ENCODE measurements at regions not wholly inside any gene's neighbourhood (a gene's known extent, or its start where the extent isn't known, plus 50 kb on each side); places are given as distances from the start of the nearest gene placed in this dataset.

DNA sequence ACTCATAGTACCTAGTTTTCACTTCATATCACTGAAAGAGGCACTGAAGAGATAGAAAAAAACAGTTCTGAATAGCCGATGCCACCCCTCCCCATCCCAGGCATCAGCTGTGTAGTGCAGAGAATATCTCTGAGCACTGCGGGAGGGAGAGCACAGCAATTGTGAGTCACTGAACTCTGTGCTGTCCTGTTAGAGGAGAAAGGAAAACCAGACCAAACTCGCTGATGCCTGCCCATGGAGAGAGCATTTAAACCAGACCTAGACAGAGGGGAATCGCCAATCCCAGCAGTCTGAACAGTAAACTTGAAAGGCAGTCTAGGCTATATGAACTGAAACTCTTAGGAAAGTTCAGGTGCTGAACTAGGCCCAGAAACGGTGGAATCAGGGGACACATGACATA is 120.1 kb upstream of the SLC30A5 start:
- Histone ChIP-seq H3K27ac (no peak overlapping the region), H3K9ac (ENCODE audit: insufficient read length) (no peak overlapping the region), H3K9me3 (ENCODE audit: low read depth, low read length) (no peaks in the 10 kb centered on the region), H3K4me3 (no peak overlapping the region), H3K36me3 (ENCODE audit: insufficient read depth, low read length) (no peaks in the 10 kb centered on the region)
- DNase-seq (ENCODE audit: low read depth, low spot score), result no peak
- no peak for TF ChIP-seq POLR2AphosphoS5 (IDR thresholded peaks at IDR 0.05; ENCODE audit: borderline replicate concordance, low read depth, low read length)
- no peak for TF ChIP-seq EZH2 (IDR thresholded peaks at IDR 0.05)
- TF ChIP-seq FOXP2 (optimal IDR thresholded peaks at IDR 0.05; ENCODE audit: control extremely low read depth, extremely low read length, insufficient read depth), result no peak

DNA sequence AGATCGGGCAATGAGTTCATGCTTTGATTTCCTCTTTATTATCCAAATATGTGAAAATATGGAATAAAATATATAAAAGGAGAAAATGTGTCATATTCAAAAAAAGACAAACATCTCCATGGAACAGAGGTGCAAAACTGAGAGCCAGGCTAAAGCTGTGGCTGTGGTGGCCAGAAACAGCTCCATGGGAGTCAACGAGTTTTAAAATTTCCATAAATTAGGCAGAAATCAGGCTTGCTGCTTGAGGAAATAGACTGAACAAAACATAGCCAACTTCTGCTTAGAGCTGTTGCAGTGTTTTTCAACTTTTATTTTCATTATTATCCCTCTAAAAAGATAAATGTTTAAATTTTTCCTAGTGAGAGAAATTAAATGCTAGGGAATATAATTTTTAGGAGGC is 110.8 kb upstream of the SLC30A5 start:
- H3K27ac ChIP-seq, result no peak overlapping the region
- H3K36me3 ChIP-seq (ENCODE audit: insufficient read depth, low read length), result no peaks in the 10 kb centered on the region
- H3K9ac ChIP-seq (ENCODE audit: insufficient read length), result no peak overlapping the region
- TF ChIP-seq EZH2 (IDR thresholded peaks at IDR 0.05) (no peak), POLR2AphosphoS5 (IDR thresholded peaks at IDR 0.05; ENCODE audit: borderline replicate concordance, low read depth, low read length) (no peak), FOXP2 (optimal IDR thresholded peaks at IDR 0.05; ENCODE audit: control extremely low read depth, extremely low read length, insufficient read depth) (no peak)
- H3K9me3 ChIP-seq (ENCODE audit: low read depth, low read length), result no peaks in the 10 kb centered on the region
- no peak overlapping the region for H3K4me3 ChIP-seq
- no peak for DNase-seq (ENCODE audit: low read depth, low spot score)

- DNase-seq (ENCODE audit: low read depth, low spot score), result no peak
- Histone ChIP-seq H3K9ac (ENCODE audit: insufficient read length) (no peak overlapping the region), H3K27ac (no peak overlapping the region), H3K9me3 (ENCODE audit: low read depth, low read length) (no peaks in the 10 kb centered on the region), H3K4me3 (no peak overlapping the region), H3K36me3 (ENCODE audit: insufficient read depth, low read length) (no peaks in the 10 kb centered on the region)
- TF ChIP-seq POLR2AphosphoS5 (IDR thresholded peaks at IDR 0.05; ENCODE audit: borderline replicate concordance, low read depth, low read length) (no peak), EZH2 (IDR thresholded peaks at IDR 0.05) (no peak), FOXP2 (optimal IDR thresholded peaks at IDR 0.05; ENCODE audit: control extremely low read depth, extremely low read length, insufficient read depth) (no peak)
These were observed 109.9 kb upstream of the SLC30A5 start for GRCh38 chr5:68983959-68984358.

- TF ChIP-seq EZH2 (IDR thresholded peaks at IDR 0.05) (no peak), POLR2AphosphoS5 (IDR thresholded peaks at IDR 0.05; ENCODE audit: borderline replicate concordance, low read depth, low read length) (no peak), FOXP2 (optimal IDR thresholded peaks at IDR 0.05; ENCODE audit: control extremely low read depth, extremely low read length, insufficient read depth) (no peak)
These were observed 102.3 kb upstream of the SLC30A5 start for GRCh38 chr5:68991279-68992084.

DNA sequence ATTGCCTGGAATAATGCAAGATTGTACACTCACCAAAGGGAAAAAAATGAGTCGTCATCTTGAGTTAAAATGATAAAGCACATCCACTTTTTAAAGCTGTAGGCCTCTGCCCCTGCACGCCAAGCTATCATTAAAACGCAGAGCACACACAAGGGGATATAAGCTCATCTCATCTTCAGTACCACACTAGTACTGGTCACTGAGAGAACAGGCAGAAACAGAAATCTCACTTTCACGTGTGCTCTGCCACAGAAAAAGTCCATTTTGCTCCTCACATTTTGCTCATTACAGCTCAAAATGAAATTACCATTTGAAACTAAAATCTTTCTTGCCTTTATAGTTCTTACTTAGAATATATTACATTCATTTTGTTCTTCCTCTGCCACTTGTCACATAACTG is 99.2 kb upstream of the SLC30A5 start:
- H3K36me3 ChIP-seq (ENCODE audit: insufficient read depth, low read length), result no peaks in the 10 kb centered on the region
- no peak overlapping the region for H3K4me3 ChIP-seq
- no peaks in the 10 kb centered on the region for H3K9me3 ChIP-seq (ENCODE audit: low read depth, low read length)
- no peak overlapping the region for H3K9ac ChIP-seq (ENCODE audit: insufficient read length)
- no peak overlapping the region for H3K27ac ChIP-seq
- DNase-seq (ENCODE audit: low read depth, low spot score), result no peak
- TF ChIP-seq FOXP2 (optimal IDR thresholded peaks at IDR 0.05; ENCODE audit: control extremely low read depth, extremely low read length, insufficient read depth) (no peak), EZH2 (IDR thresholded peaks at IDR 0.05) (no peak), POLR2AphosphoS5 (IDR thresholded peaks at IDR 0.05; ENCODE audit: borderline replicate concordance, low read depth, low read length) (no peak)

More at GRCh38 chr5:68991279-68992084, 102.3 kb upstream of the SLC30A5 start:
- Histone ChIP-seq H3K9me3 (ENCODE audit: low read depth, low read length) (no peaks in the 10 kb centered on the region), H3K27ac (no peak overlapping the region), H3K4me3 (no peak overlapping the region), H3K9ac (ENCODE audit: insufficient read length) (no peak overlapping the region), H3K36me3 (ENCODE audit: insufficient read depth, low read length) (no peaks in the 10 kb centered on the region)
- DNase-seq (ENCODE audit: low read depth, low spot score), result no peak

DNA sequence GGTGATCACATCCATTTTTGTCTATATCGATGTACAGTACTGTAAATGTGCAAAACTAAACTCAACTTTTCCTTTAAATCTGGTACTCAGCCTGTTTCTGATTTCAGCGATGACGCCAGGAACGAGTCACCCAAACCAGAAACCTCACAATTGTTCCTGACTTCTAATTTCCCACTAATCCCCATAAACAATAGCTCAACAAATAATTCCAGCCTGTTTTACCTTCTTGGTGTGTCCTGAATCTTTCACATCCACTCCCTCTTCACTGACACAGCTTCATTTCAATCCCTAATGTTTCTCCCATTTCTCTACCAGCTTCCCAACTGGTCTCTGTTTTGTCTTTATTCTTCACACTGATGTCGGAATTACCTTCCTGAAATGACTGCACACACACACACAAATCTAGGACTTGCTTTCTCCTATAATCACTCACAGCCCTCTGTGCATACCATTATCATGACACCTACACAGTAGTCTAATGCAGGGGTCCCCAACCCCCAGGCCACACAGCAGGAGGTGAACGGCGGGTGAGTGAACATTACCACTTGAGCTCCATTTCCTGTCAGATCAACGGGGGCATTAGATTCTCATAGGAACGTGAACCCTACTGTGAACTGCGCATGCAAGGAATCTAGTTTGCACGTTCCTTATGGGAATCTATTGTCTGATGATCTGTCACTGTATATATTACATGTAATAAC is 97.8 kb upstream of the SLC30A5 start:
- Histone ChIP-seq H3K9ac (ENCODE audit: insufficient read length) (no peak overlapping the region), H3K9me3 (ENCODE audit: low read depth, low read length) (no peaks in the 10 kb centered on the region), H3K4me3 (no peak overlapping the region), H3K36me3 (ENCODE audit: insufficient read depth, low read length) (no peaks in the 10 kb centered on the region), H3K27ac (no peak overlapping the region)
- no peak for DNase-seq (ENCODE audit: low read depth, low spot score)
- no peak for TF ChIP-seq POLR2AphosphoS5 (IDR thresholded peaks at IDR 0.05; ENCODE audit: borderline replicate concordance, low read depth, low read length)
- no peak for TF ChIP-seq FOXP2 (optimal IDR thresholded peaks at IDR 0.05; ENCODE audit: control extremely low read depth, extremely low read length, insufficient read depth)
- no peak for TF ChIP-seq EZH2 (IDR thresholded peaks at IDR 0.05)

DNA sequence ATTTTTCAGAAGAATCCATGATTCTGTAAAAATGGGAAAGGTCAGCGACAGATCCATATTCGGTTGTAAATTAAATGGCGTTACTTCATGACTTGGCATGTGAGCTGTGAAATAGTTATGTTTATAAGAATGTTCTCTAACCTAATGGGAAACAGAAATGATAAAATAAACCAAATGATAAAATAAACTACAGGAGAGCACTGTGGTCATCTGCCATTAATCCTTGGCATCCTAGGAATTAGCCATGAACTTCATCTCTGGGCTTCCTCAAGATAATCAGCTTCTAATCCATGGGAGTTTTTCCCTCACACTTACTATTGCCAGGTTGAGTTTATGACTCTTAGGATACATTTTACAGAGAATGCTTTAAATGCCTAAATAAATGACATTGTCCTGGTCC is 94.6 kb upstream of the SLC30A5 start:
- TF ChIP-seq FOXP2 (optimal IDR thresholded peaks at IDR 0.05; ENCODE audit: control extremely low read depth, extremely low read length, insufficient read depth) (no peak), POLR2AphosphoS5 (IDR thresholded peaks at IDR 0.05; ENCODE audit: borderline replicate concordance, low read depth, low read length) (no peak), EZH2 (IDR thresholded peaks at IDR 0.05) (no peak)
- no peaks in the 10 kb centered on the region for H3K9me3 ChIP-seq (ENCODE audit: low read depth, low read length)
- H3K9ac ChIP-seq (ENCODE audit: insufficient read length), result no peak overlapping the region
- no peaks in the 10 kb centered on the region for H3K36me3 ChIP-seq (ENCODE audit: insufficient read depth, low read length)
- no peak overlapping the region for H3K4me3 ChIP-seq
- no peak overlapping the region for H3K27ac ChIP-seq
- no peak for DNase-seq (ENCODE audit: low read depth, low spot score)

GRCh38 chr5:69000216-69000919 is 93.4 kb upstream of the SLC30A5 start:
- no peak for DNase-seq (ENCODE audit: low read depth, low spot score)
- no peak overlapping the region for H3K9ac ChIP-seq (ENCODE audit: insufficient read length)
- no peak overlapping the region for H3K4me3 ChIP-seq
- H3K36me3 ChIP-seq (ENCODE audit: insufficient read depth, low read length), result no peaks in the 10 kb centered on the region
- TF ChIP-seq FOXP2 (optimal IDR thresholded peaks at IDR 0.05; ENCODE audit: control extremely low read depth, extremely low read length, insufficient read depth), result no peak
- no peak for TF ChIP-seq EZH2 (IDR thresholded peaks at IDR 0.05)
- TF ChIP-seq POLR2AphosphoS5 (IDR thresholded peaks at IDR 0.05; ENCODE audit: borderline replicate concordance, low read depth, low read length), result no peak
- no peaks in the 10 kb centered on the region for H3K9me3 ChIP-seq (ENCODE audit: low read depth, low read length)
- no peak overlapping the region for H3K27ac ChIP-seq
